ENCODE measurements at regions not wholly inside any gene's neighbourhood (a gene's known extent, or its start where the extent isn't known, plus 50 kb on each side); places are given as distances from the start of the nearest gene placed in this dataset.
"Not testable (repeated sequence)": the region's sequence is repeated elsewhere in the genome, so short reads cannot be mapped to it uniquely, and the experiment has no call there.

- no peak for DNase-seq
Observed at GRCh38 chr5:107063511-107063910, 607.2 kb downstream of the EFNA5 start.

- no peak for DNase-seq
Observed at GRCh38 chr5:107058803-107059202, 611.9 kb downstream of the EFNA5 start.

- DNase-seq, result no peak
Observed at GRCh38 chr5:107058235-107058634, 612.5 kb downstream of the EFNA5 start.

- DNase-seq, result no peak
Observed at GRCh38 chr5:107056278-107056677, 614.5 kb downstream of the EFNA5 start.

GRCh38 chr5:107047048-107047447 lies 623.7 kb downstream of the EFNA5 start:
- DNase-seq, result no peak

GRCh38 chr5:107043665-107044064 lies 627.1 kb downstream of the EFNA5 start:
- DNase-seq, result no peak

- DNase-seq, result no peak
Observed at GRCh38 chr5:107040907-107041306, 629.8 kb downstream of the EFNA5 start.

- DNase-seq, result no peak
Observed at GRCh38 chr5:107032629-107033028, 638.1 kb downstream of the EFNA5 start.

GRCh38 chr5:107028938-107029337 lies 641.8 kb downstream of the EFNA5 start:
- DNase-seq, result no peak

GRCh38 chr5:107025712-107026497 lies 644.8 kb downstream of the EFNA5 start:
- no peak for DNase-seq

- no peak for DNase-seq
Observed at GRCh38 chr5:107023732-107024131, 647.0 kb downstream of the EFNA5 start.

GRCh38 chr5:107021575-107021974 lies 649.2 kb downstream of the EFNA5 start:
- no peak for DNase-seq

GRCh38 chr5:107020626-107021025 lies 650.1 kb downstream of the EFNA5 start:
- DNase-seq, result no peak

GRCh38 chr5:107017616-107018015 lies 653.1 kb downstream of the EFNA5 start:
- DNase-seq, result no peak

- DNase-seq, result no peak
Observed at GRCh38 chr5:107012371-107012770, 658.4 kb downstream of the EFNA5 start.

GRCh38 chr5:107011605-107012004 lies 659.1 kb downstream of the EFNA5 start:
- no peak for DNase-seq

- DNase-seq, result no peak
Observed at GRCh38 chr5:107010060-107010459, 660.7 kb downstream of the EFNA5 start.

- DNase-seq, result no peak
Observed at GRCh38 chr5:107005653-107006052, 665.1 kb downstream of the EFNA5 start.

GRCh38 chr5:107005161-107005560 lies 665.6 kb downstream of the EFNA5 start:
- DNase-seq, result no peak

GRCh38 chr5:107002115-107002514 lies 668.6 kb downstream of the EFNA5 start:
- no peak for DNase-seq

- DNase-seq, result not testable (repeated sequence)
Observed at GRCh38 chr5:106999506-106999905, 671.2 kb downstream of the EFNA5 start.

- no peak for DNase-seq
Observed at GRCh38 chr5:106986006-106986405, 684.7 kb downstream of the EFNA5 start.

- no peak for DNase-seq
Observed at GRCh38 chr5:106985174-106985573, 685.6 kb downstream of the EFNA5 start.

- DNase-seq, result not testable (repeated sequence)
Observed at GRCh38 chr5:106979178-106979577, 691.6 kb downstream of the EFNA5 start.

GRCh38 chr5:106978582-106979165 lies 692.1 kb downstream of the EFNA5 start:
- DNase-seq, result not testable (repeated sequence)
